Kidney epithelial cell (primary cell): ENCODE measurements at regions not wholly inside any gene's neighbourhood (a gene's known extent, or its start where the extent isn't known, plus 50 kb on each side); places are given as distances from the start of the nearest gene placed in this dataset.

Source experiments
- DNase-seq: peaks from one replicate; pipeline ENCODE4 v3.0.0-alpha.2; 2010; ENCODE audit warnings: low read depth
- H3K27me3 ChIP-seq: 2 replicates; pipeline ENCODE4 v1.6.0; 2011; ENCODE audit warnings: low read length; ENCODE audit not compliant: control insufficient read depth, insufficient read depth
- H3K36me3 ChIP-seq: 2 replicates; pipeline ENCODE4 v1.5.1; 2011; ENCODE audit warnings: low read length; ENCODE audit not compliant: control insufficient read depth, insufficient read depth
- H3K4me3 ChIP-seq: 2 replicates; pipeline ENCODE4 v1.5.1; 2011; ENCODE audit warnings: low read depth, mild to moderate bottlenecking, control low read depth, low read length
- CTCF ChIP-seq: IDR thresholded peaks from 2 replicates; pipeline ENCODE4 v1.5.1; 2011; ENCODE audit warnings: mild to moderate bottlenecking, moderate library complexity, low read length, control low read depth, inconsistent platforms; ENCODE audit not compliant: insufficient read depth, poor library complexity, severe bottlenecking

- Histone ChIP-seq H3K27me3 (no peaks in the 10 kb centered on the region), H3K36me3 (no peaks in the 10 kb centered on the region), H3K4me3 (no peak overlapping the region)
- no peak for DNase-seq
- no peak for TF ChIP-seq CTCF
These were observed 1291.5 kb downstream of the TBC1D22A start for GRCh38 chr22:48053973-48054372.

- Histone ChIP-seq H3K36me3 (no peaks in the 10 kb centered on the region), H3K4me3 (no peak overlapping the region), H3K27me3 (no peaks in the 10 kb centered on the region)
- no peak for DNase-seq
- TF ChIP-seq CTCF: no peak
These were observed 1291.0 kb downstream of the TBC1D22A start for GRCh38 chr22:48053486-48053885.

- DNase-seq: no peak
- no peak overlapping the region for H3K4me3 ChIP-seq
- no peaks in the 10 kb centered on the region for H3K27me3 ChIP-seq
- no peak for TF ChIP-seq CTCF
- no peaks in the 10 kb centered on the region for H3K36me3 ChIP-seq
These were observed 1290.1 kb downstream of the TBC1D22A start for GRCh38 chr22:48052621-48052890.

GRCh38 chr22:48051796-48052620 lies 1289.6 kb downstream of the TBC1D22A start:
- no peak for TF ChIP-seq CTCF
- no peak for DNase-seq
- Histone ChIP-seq H3K36me3 (no peaks in the 10 kb centered on the region), H3K4me3 (no peak overlapping the region), H3K27me3 (no peaks in the 10 kb centered on the region)

GRCh38 chr22:48050836-48051235 lies 1288.4 kb downstream of the TBC1D22A start:
- DNase-seq: no peak
- Histone ChIP-seq H3K4me3 (no peak overlapping the region), H3K36me3 (no peaks in the 10 kb centered on the region), H3K27me3 (no peaks in the 10 kb centered on the region)
- no peak for TF ChIP-seq CTCF

GRCh38 chr22:48049116-48049515 lies 1286.7 kb downstream of the TBC1D22A start:
- no peak for DNase-seq
- TF ChIP-seq CTCF: no peak
- no peaks in the 10 kb centered on the region for H3K27me3 ChIP-seq
- H3K36me3 ChIP-seq: no peaks in the 10 kb centered on the region
- H3K4me3 ChIP-seq: no peak overlapping the region
